ENCODE measurements at regions not wholly inside any gene's neighbourhood (a gene's known extent, or its start where the extent isn't known, plus 50 kb on each side); places are given as distances from the start of the nearest gene placed in this dataset.

- no peak for TF ChIP-seq SIN3A (IDR thresholded peaks at IDR 0.05; ENCODE audit: low read depth)
- no peak for TF ChIP-seq EZH2phosphoT487 (IDR thresholded peaks at IDR 0.05; ENCODE audit: borderline replicate concordance)
- TF ChIP-seq EGR1 (IDR thresholded peaks at IDR 0.05; ENCODE audit: low read depth): no peak
- TF ChIP-seq CEBPB (IDR thresholded peaks at IDR 0.05; ENCODE audit: low read depth): no peak
- TF ChIP-seq FOSL1 (IDR thresholded peaks at IDR 0.05; ENCODE audit: low read depth): no peak
- TF ChIP-seq ZBTB33 (IDR thresholded peaks at IDR 0.05; ENCODE audit: extremely low read depth, insufficient replicate concordance, low read length): no peak
- TF ChIP-seq ATF3 (IDR thresholded peaks at IDR 0.05): no peak
- TF ChIP-seq REST (IDR thresholded peaks at IDR 0.05; ENCODE audit: low read depth): no peak
- TF ChIP-seq EZH2 (IDR thresholded peaks at IDR 0.05): no peak
- TF ChIP-seq JUND (IDR thresholded peaks at IDR 0.05): no peak
- TF ChIP-seq SRF (IDR thresholded peaks at IDR 0.05; ENCODE audit: low read depth): no peak
- TF ChIP-seq CBX3 (IDR thresholded peaks at IDR 0.05; ENCODE audit: low read depth): no peak
- no peak for TF ChIP-seq CTCF (IDR thresholded peaks at IDR 0.05 in 2 of 3, conservative IDR thresholded peaks at IDR 0.05 in 1 of 3; ENCODE audit: borderline replicate concordance in 1 of 3, insufficient read depth in 1 of 3, low read depth in 2 of 3, low read length in 2 of 3)
- no peak for TF ChIP-seq POLR2AphosphoS5 (IDR thresholded peaks at IDR 0.05; ENCODE audit: low read depth, low read length)
- TF ChIP-seq POLR2A (IDR thresholded peaks at IDR 0.05; ENCODE audit: borderline replicate concordance, extremely low read depth, insufficient read depth, insufficient read length): no peak
- no peak for TF ChIP-seq ZNF274 (IDR thresholded peaks at IDR 0.05; ENCODE audit: low read depth, low read length)
- Histone ChIP-seq H3K36me3 (ENCODE audit: control insufficient read depth in 1 of 2, insufficient read depth in 2 of 2, low read length in 2 of 2) (no peaks in the 10 kb centered on the region), H3K27ac (ENCODE audit: low read depth, low read length) (no peak overlapping the region), H3K79me2 (ENCODE audit: insufficient read depth, low read length) (no peaks in the 10 kb centered on the region), H3K9me3 (ENCODE audit: control insufficient read depth in 1 of 2, insufficient read depth in 1 of 2, low read depth in 1 of 2, low read length in 2 of 2) (0 out of 4 replicates have a peak, but pooled peaks cover 3 to 9% of the 10 kb centered on the region in 2 experiments), H3K9ac (ENCODE audit: low read length) (no peak overlapping the region), H2AFZ (ENCODE audit: low read depth, low read length, poor library complexity, severe bottlenecking) (no peak overlapping the region), H3K27me3 (ENCODE audit: insufficient read depth, low read length) (no peaks in the 10 kb centered on the region), H4K20me1 (ENCODE audit: insufficient read depth) (no peaks in the 10 kb centered on the region), H3K9me2 (ENCODE audit: insufficient read depth) (no peaks in the 10 kb centered on the region), H3K4me2 (ENCODE audit: low read length) (no peak overlapping the region), H3K4me3 (replicated peaks in 1 of 2; ENCODE audit: low read depth in 1 of 2, low read length in 2 of 2) (no peak overlapping the region), H3K4me1 (ENCODE audit: control insufficient read depth in 1 of 2, insufficient read depth in 2 of 2, low read length in 2 of 2) (no peaks in the 10 kb centered on the region)
- DNase-seq (ENCODE audit: low read depth, low spot score) (no peak), ATAC-seq (no peak)
- ChIA-PET RAD21 (ENCODE audit: low non-redundant PET in 1 of 2, low total read pairs in 2 of 2, uncharacterized antibody in 2 of 2, unreplicated experiment in 2 of 2) (no interaction called here), POLR2A (no interaction called here), CTCF (no interaction called here)
- BruUV-seq (replicated peaks): no TSS peak
- intact Hi-C loops (cut with micrococcal nuclease): no loop called here
Observed at GRCh38 chr7:10913457-10913856, 60.2 kb upstream of the PHF14 start.
